T-helper 17 cell (primary cell): ENCODE measurements at regions not wholly inside any gene's neighbourhood (a gene's known extent, or its start where the extent isn't known, plus 50 kb on each side); places are given as distances from the start of the nearest gene placed in this dataset.
"Not testable (repeated sequence)": the region's sequence is repeated elsewhere in the genome, so short reads cannot be mapped to it uniquely, and the experiment has no call there.

Experiments
- ATAC-seq: fragments of 150-1000 bp; cut with Tn5 transposase; 2 replicates; pipeline ENCODE4 v1.10.0; 2021; ENCODE audit warnings: mild to moderate bottlenecking, moderate library complexity
- DNase-seq, 3 donors: peaks; one replicate each; pipeline versions ENCODE4 v3.0.0 to v3.0.0-alpha.2; 2020 to 2021
- H3K9me3 ChIP-seq: one replicate; pipeline ENCODE4 v1.7.0; 2013; ENCODE audit warnings: low read length, mild to moderate bottlenecking; ENCODE audit not compliant: control insufficient read depth, poor library complexity, severe bottlenecking
- H3K27ac Mint-ChIP-seq: one replicate; pipeline ENCODE4 v1.8.0; 2022; ENCODE audit warnings: mild to moderate bottlenecking, moderate library complexity, mixed read lengths
- H3K27me3 Mint-ChIP-seq: one replicate; pipeline ENCODE4 v1.8.0; 2022; ENCODE audit warnings: mixed read lengths
- H3K36me3 Mint-ChIP-seq: one replicate; pipeline ENCODE4 v1.8.0; 2022; ENCODE audit warnings: low read depth, mixed read lengths
- H3K4me1 Mint-ChIP-seq: one replicate; pipeline ENCODE4 v1.8.0; 2022; ENCODE audit warnings: mild to moderate bottlenecking, mixed read lengths
- H3K4me3 Mint-ChIP-seq: one replicate; pipeline ENCODE4 v1.8.0; 2022; ENCODE audit warnings: mild to moderate bottlenecking, moderate library complexity, mixed read lengths

DNA sequence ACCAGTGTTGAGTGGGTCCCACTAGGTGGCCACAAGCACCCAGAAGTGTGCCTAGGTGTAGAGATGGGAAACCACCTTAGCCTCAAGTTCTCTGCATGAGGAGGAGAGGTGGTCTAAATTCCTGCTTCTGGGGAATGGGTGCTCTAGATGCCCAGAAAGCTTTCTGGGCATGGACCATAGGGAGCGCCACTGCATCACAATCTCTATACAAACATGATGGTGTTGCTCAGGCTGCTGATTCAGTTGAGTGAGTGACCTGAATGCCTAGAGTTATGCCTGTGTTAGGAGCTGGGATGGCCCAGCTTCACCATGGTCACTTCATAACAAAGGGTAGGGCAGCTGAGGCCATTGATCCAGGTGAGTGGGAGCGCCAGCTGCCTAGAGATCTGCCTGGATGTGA is 667.9 kb upstream of the ARRDC3 start:
- no peak for ATAC-seq
- no peaks in the 10 kb centered on the region for H3K36me3 Mint-ChIP-seq

GRCh38 chr5:92041911-92042660 is 659.0 kb upstream of the ARRDC3 start:
- ATAC-seq (no peak), DNase-seq (no peak)
- no peak overlapping the region for H3K4me3 Mint-ChIP-seq
- no peak overlapping the region for H3K27ac Mint-ChIP-seq
- H3K27me3 Mint-ChIP-seq = no peaks in the 10 kb centered on the region
- no peaks in the 10 kb centered on the region for H3K9me3 ChIP-seq
- H3K4me1 Mint-ChIP-seq = no peaks in the 10 kb centered on the region
- H3K36me3 Mint-ChIP-seq = no peaks in the 10 kb centered on the region

More for the DNA sequence above, 667.9 kb upstream of the ARRDC3 start:
- Mint-ChIP-seq H3K4me3 (no peak overlapping the region), H3K27ac (no peak overlapping the region), H3K4me1 (no peaks in the 10 kb centered on the region), H3K27me3 (no peaks in the 10 kb centered on the region)
- no peaks in the 10 kb centered on the region for H3K9me3 ChIP-seq
- no peak for DNase-seq

GRCh38 chr5:92041206-92041605 is 658.1 kb upstream of the ARRDC3 start:
- H3K9me3 ChIP-seq = no peaks in the 10 kb centered on the region
- no peak overlapping the region for H3K27ac Mint-ChIP-seq
- no peaks in the 10 kb centered on the region for H3K36me3 Mint-ChIP-seq
- no peaks in the 10 kb centered on the region for H3K27me3 Mint-ChIP-seq
- H3K4me3 Mint-ChIP-seq = no peak overlapping the region
- H3K4me1 Mint-ChIP-seq = no peaks in the 10 kb centered on the region
- ATAC-seq = no peak
- DNase-seq = no peak

DNA sequence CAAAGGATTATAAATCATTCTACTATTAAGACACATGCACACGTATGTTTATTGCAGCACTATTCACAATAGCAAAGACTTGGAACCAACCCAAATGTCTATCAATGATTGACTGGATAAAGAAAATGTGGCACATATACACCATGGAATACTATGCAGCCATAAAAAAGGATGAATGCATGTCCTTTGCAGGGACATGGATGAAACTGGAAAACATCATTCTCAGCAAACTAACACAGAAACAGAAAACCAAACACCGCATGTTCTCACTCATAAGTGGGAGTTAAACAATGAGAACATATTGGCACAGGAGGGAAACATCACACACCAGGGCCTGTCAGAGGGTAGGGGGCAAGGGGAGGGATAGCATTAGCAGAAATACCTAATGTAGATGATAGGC is 646.7 kb upstream of the ARRDC3 start:
- not testable (repeated sequence) for H3K36me3 Mint-ChIP-seq, DNase-seq, H3K4me1 Mint-ChIP-seq, ATAC-seq, H3K27ac Mint-ChIP-seq, H3K4me3 Mint-ChIP-seq, H3K9me3 ChIP-seq, H3K27me3 Mint-ChIP-seq

DNA sequence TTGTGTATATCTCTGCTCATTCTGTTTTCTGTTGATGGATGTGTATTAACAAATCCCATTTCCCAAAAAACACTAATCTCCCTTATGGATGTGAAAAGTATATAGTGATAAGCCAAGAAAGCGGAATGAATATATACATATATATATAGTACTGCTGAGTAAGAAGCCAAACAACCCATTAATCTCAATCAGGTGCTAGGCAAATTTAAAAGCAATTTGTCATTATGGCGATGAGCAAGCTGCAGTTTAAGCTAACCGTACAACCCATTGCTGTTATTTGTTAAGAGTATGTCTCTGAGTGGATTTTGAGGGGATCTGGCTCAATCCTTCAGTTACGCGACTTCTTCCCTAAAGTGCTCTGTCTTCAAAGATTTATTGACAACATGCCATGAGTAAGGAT is 640.4 kb upstream of the ARRDC3 start:
- no peaks in the 10 kb centered on the region for H3K4me1 Mint-ChIP-seq
- no peak overlapping the region for H3K4me3 Mint-ChIP-seq
- ATAC-seq (no peak), DNase-seq (no peak)
- H3K27ac Mint-ChIP-seq = no peak overlapping the region
- H3K36me3 Mint-ChIP-seq = no peaks in the 10 kb centered on the region
- peaks cover 3% of the 10 kb centered on the region for H3K9me3 ChIP-seq
- no peaks in the 10 kb centered on the region for H3K27me3 Mint-ChIP-seq

DNA sequence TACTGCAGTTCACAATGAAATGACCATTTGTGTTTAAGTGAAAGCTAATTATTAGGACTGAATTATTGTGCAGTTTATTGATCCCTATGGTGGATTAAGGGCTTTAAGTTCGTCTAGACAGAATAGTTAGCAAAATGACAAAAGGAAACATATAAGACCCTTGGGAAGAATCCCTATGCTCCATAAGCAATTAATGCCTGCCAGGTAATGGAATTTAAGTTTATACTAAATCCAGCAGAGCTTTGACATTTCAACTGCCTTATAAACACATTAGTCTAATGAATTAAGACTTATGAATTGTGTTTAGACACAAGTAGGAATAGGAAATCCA is 640.0 kb upstream of the ARRDC3 start:
- Mint-ChIP-seq H3K4me1 (no peaks in the 10 kb centered on the region), H3K4me3 (no peak overlapping the region), H3K27ac (no peak overlapping the region), H3K36me3 (no peaks in the 10 kb centered on the region), H3K27me3 (no peaks in the 10 kb centered on the region)
- no peak for ATAC-seq
- peaks cover 3% of the 10 kb centered on the region for H3K9me3 ChIP-seq
- DNase-seq = no peak

DNA sequence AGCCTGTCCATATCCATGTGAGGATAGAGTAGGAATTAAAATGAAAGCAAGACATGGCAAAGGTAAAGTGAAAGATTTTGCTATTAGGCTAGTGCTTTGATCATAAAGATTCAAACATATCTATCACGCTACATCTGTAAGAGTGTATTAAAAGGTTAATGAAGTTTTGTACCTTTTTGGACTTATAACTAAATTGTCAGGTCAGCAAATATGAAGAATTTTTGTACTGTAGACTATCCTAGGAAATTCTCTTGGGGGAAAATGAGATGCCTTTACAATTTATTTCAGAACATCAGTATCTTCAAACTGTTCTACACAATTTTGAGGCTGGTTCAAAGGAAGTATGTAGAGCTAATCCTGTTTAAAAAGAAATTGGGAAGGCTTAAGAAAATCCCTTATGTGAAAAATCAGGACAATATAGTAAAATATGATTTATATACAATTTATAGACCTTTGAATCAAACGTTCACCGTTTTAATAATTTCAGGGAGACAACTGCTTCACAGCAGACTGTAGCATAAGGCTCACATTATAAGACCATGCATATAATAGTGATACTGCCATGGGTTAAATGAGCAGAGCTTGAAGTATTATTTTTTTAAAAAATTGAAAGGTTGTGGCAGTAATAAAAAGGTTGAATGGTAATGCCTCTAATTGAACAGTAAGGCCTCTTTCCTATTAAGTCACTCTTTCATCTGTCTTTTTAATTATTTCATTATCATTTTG is 639.5 kb upstream of the ARRDC3 start:
- H3K36me3 Mint-ChIP-seq = no peaks in the 10 kb centered on the region
- no peak for DNase-seq
- no peak overlapping the region for H3K27ac Mint-ChIP-seq

DNA sequence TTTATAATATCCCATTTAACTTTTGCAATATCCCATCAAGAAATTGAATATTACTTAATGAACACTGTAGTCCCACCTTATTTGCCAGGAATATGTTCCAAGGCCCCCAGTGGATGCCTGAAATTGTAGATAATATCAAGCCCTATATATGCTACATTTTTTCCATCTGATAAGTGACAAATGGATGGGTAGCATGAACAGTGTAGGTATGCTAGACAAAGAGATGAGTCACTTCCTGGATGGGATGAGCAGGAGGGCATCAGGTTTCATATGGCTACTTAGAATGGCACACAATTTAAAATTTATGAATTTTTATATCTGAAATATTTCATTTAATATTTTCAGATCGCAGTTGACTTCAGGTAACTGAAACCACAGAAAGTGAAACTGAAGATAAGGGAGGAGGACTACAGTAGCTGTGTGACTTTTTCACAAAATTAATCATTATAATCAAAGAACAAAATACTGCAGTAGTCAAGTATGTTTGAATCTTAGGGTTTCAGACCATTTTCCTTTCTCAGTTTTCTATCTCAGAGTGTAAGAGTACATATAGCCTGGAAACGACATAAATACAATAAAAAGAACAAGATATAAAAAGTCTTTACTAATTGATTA is 636.4 kb upstream of the ARRDC3 start:
- Mint-ChIP-seq H3K27ac (no peak overlapping the region), H3K4me1 (no peaks in the 10 kb centered on the region), H3K36me3 (no peaks in the 10 kb centered on the region), H3K4me3 (no peak overlapping the region), H3K27me3 (no peaks in the 10 kb centered on the region)
- no peak for ATAC-seq
- no peaks in the 10 kb centered on the region for H3K9me3 ChIP-seq
- no peak for DNase-seq

More for the DNA sequence above, 639.5 kb upstream of the ARRDC3 start:
- no peaks in the 10 kb centered on the region for H3K27me3 Mint-ChIP-seq
- no peak overlapping the region for H3K4me3 Mint-ChIP-seq
- H3K9me3 ChIP-seq = peaks cover 3% of the 10 kb centered on the region
- no peak for ATAC-seq
- H3K4me1 Mint-ChIP-seq = no peaks in the 10 kb centered on the region

GRCh38 chr5:92017776-92018175 is 634.7 kb upstream of the ARRDC3 start:
- no peaks in the 10 kb centered on the region for H3K9me3 ChIP-seq
- H3K4me1 Mint-ChIP-seq = no peaks in the 10 kb centered on the region
- H3K27ac Mint-ChIP-seq = no peak overlapping the region
- no peaks in the 10 kb centered on the region for H3K36me3 Mint-ChIP-seq
- DNase-seq (no peak), ATAC-seq (no peak)
- H3K4me3 Mint-ChIP-seq = no peak overlapping the region
- H3K27me3 Mint-ChIP-seq = no peaks in the 10 kb centered on the region

- H3K4me3 Mint-ChIP-seq, H3K36me3 Mint-ChIP-seq, H3K9me3 ChIP-seq, H3K27ac Mint-ChIP-seq, ATAC-seq, H3K4me1 Mint-ChIP-seq, H3K27me3 Mint-ChIP-seq, DNase-seq: not testable (repeated sequence)
These were observed 628.7 kb upstream of the ARRDC3 start for GRCh38 chr5:92011845-92012244.

- Mint-ChIP-seq H3K4me1 (no peaks in the 10 kb centered on the region), H3K27ac (no peak overlapping the region), H3K4me3 (no peak overlapping the region), H3K36me3 (no peaks in the 10 kb centered on the region), H3K27me3 (no peaks in the 10 kb centered on the region)
- DNase-seq = no peak
- no peak for ATAC-seq
- no peaks in the 10 kb centered on the region for H3K9me3 ChIP-seq
These were observed 620.7 kb upstream of the ARRDC3 start for GRCh38 chr5:92003806-92004205.

- no peaks in the 10 kb centered on the region for H3K27me3 Mint-ChIP-seq
- no peak for DNase-seq
- no peaks in the 10 kb centered on the region for H3K4me1 Mint-ChIP-seq
- H3K9me3 ChIP-seq = no peaks in the 10 kb centered on the region
- no peaks in the 10 kb centered on the region for H3K36me3 Mint-ChIP-seq
- no peak overlapping the region for H3K4me3 Mint-ChIP-seq
- no peak for ATAC-seq
- H3K27ac Mint-ChIP-seq = no peak overlapping the region
These were observed 619.7 kb upstream of the ARRDC3 start for GRCh38 chr5:92002721-92003274.

GRCh38 chr5:91998774-91999173 is 615.7 kb upstream of the ARRDC3 start:
- DNase-seq (no peak), ATAC-seq (no peak)
- no peaks in the 10 kb centered on the region for H3K36me3 Mint-ChIP-seq
- no peaks in the 10 kb centered on the region for H3K27me3 Mint-ChIP-seq
- no peaks in the 10 kb centered on the region for H3K4me1 Mint-ChIP-seq
- no peaks in the 10 kb centered on the region for H3K9me3 ChIP-seq
- H3K4me3 Mint-ChIP-seq = no peak overlapping the region
- no peak overlapping the region for H3K27ac Mint-ChIP-seq
